H54 (cell line): ENCODE measurements at regions not wholly inside any gene's neighbourhood (a gene's known extent, or its start where the extent isn't known, plus 50 kb on each side); places are given as distances from the start of the nearest gene placed in this dataset.

Source experiments
- DNase-seq: peaks from one replicate; pipeline ENCODE4 v3.0.0; 2011; ENCODE audit warnings: low spot score, mixed read lengths; ENCODE audit not compliant: insufficient read length
- FAIRE-seq: peaks from 3 replicates; lab custom pipeline; 2011; peaks lifted over from hg19 to GRCh38; lab: Jason Lieb, UNC
- POLR2A ChIP-seq: IDR thresholded peaks from 2 replicates; pipeline ENCODE4 v1.6.1; 2011; ENCODE audit warnings: low read depth, mild to moderate bottlenecking, low read length

DNA sequence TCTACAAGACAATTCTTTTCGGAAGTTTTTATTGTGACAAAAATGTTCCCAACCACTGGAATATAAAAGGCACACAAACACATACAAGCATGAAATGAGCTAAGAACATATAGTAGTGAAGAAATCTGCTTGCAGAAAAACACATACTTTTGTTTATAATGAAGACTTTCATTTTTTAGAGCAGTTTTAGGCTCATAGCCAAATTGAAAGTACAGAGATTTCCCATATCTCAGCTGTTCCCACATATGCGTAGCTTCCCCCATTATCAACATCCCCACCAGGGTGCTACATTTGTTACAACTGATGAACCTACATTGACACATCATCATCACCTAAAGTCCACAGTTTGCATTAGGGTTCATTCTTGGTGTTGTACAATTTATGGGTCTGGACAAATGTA, 249.4 kb downstream of the KCTD12 start:
- no peak for FAIRE-seq
- no peak for TF ChIP-seq POLR2A
- DNase-seq: no peak

DNA sequence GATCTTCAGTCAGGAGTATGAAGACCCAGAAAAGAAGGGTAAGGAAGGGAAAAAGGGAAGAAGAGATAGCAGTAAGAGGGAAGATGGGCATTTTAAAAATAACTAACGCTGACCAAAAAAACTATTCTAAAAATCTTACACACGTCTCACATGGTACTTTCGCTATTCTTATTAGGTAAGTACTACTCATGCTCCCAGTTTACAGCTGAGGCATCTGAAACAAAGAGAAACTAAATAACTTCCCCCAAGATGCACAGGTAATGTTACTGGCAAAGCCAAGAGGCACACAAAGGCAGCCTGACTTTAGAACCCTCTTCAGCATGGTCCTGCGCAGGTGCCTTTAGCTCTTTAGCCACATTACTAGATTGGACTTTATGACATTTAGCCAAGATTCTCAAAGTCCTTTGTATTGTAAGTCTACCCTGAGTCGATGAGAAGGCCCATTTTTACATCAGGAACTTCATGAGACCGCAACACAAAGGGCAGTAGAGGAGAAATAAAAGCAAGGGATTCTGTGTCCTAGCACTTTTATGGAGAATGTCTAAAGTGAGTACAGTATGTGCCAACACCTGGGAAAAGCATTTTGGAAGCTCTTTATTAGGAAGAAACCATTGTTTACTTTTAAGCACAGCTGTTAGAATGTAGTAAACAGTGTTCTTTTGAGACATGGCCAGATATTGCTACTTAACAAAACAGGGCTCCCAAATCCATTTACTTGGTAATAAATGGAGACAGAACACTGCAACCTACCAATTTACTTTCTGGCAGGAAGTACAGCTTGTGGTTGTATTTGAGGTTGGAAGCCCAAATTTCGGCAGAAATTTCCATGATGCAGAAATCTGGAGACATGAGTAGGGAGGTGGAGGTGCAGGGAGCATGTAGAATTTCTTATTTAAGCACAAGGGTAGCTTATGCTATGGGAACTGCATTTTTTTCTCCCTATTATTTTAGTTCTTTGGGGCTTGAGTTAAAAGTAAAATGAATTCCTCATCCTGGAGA, 250.7 kb downstream of the KCTD12 start:
- FAIRE-seq (no peak), DNase-seq (no peak)
- TF ChIP-seq POLR2A: no peak

DNA sequence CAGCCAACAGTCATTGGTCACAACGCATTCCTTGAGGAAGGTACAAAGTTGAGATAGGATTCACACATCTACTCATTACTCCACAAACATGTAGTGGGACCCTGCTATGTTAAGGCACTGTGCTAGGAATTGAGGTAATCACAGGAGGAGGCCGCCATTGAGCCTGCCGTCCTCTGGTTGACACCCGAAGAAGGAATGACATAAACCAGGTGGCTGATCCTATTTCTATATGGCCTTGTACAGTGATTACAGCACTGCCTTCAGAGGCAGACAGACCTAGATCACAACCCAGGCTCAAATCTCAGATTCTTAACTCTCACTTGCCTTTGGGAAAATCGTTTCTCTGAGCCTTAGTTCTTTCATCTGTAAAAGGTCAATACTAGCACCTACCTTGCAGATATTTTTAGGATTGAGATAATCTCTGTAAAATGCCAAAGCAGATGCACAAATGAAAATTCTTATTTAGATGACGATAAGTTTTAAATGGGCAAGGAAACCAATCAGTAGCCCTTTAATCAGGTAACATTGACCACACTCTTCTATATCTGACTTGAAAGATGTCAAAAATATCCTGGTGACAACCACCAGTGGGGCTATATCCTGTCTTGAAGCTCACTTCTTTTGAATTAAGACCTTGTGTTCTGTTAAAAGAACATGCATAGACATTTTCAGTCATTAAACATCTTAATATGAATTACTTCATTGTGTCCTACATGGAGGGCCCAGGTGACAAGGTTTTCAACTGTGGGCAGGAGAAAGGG, 251.6 kb downstream of the KCTD12 start:
- no peak for DNase-seq
- no peak for TF ChIP-seq POLR2A
- no peak for FAIRE-seq

DNA sequence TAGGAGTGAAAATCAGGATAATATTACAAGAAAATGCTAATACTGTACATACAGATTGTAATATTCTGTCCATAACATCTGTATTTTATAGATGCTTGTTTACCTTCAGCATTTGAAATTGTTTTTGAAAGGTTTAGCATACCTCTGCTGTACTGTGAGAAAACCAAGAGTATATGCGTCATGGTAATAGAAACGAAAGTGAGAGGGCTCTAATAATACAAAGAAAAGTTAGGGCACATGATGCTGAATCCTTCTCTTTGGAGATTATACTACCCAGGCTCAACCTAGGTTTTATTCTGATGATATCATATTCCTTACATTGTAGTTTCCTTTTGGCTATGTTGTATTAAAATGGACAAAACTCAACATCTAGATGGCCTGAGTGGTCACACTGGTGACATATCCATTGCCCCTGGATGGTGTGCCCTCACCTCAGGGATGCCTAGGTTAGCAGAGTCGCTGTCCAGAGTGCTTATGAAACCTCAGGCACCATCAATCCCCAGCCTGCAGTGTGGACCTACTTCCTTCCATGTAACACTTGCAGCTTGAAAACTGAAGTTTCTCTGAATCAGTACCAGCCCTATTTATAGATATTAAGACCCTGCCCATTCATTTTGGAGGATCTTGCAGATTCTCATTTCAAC, 253.7 kb downstream of the KCTD12 start:
- TF ChIP-seq POLR2A: no peak
- no peak for DNase-seq
- no peak for FAIRE-seq

DNA sequence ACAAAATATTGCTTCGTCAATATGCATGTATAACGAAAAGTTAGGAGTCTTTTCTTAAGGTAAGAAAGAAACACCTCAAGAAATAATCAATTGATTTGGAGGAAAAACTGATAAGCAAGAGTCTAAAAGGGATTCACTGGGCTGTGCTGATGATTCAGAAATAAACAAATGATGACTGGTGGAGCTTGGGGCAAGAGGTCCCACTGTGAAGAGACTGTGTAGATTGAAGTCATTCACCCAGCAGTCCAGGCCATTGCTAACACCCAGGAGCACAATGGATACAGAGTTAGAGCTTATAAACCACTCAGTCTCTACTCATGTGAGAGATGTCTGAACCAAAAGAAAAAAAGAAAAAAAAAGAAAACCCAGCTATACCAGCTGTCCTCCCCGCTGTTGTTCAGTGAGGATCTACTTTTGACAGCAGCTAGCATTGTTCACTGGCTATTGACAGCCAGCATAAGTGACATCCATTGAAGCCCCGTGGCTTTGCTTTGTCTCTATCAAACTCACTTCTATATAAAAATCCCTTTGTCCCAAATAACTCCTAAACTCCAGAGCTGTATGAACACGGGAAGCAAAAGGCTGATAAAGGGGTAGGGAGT, 255.5 kb downstream of the KCTD12 start:
- FAIRE-seq: no peak
- TF ChIP-seq POLR2A: no peak

DNA sequence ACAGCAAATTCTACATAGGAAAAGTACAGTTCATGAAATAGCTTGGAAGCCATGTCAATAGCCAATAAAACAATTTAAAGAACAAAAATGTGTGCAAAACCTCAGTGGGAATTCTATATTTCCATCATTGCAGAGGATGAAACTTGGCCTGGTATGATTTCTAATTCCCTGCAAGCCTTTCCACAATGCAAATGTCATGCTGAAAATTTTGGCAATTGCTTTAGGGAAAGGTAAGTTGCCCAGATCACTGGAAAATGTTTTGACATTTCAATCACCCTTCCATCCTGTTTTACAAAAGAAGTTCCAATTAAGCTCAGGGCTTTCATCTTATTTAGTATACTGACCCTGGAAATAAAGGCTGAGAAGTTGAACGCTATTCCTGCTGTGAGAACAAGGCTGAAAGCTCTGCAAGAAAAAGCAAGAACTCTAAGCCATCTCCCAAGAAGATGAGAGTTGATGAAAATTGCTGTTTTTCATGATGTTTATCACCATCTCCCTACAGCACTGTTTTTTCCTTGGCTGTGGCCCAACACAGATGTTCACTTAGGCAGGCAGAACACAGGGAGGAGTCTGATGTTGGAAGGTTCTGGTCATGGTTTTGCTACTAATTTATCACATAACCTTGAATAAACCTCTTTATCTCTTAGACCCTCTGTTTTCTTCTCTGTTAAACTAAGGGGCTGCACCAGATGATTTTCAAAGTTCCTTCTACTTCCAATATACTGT, 263.7 kb downstream of the KCTD12 start:
- FAIRE-seq (no peak), DNase-seq (no peak)
- TF ChIP-seq POLR2A: no peak

More for the DNA sequence above, 255.5 kb downstream of the KCTD12 start:
- DNase-seq: no peak

DNA sequence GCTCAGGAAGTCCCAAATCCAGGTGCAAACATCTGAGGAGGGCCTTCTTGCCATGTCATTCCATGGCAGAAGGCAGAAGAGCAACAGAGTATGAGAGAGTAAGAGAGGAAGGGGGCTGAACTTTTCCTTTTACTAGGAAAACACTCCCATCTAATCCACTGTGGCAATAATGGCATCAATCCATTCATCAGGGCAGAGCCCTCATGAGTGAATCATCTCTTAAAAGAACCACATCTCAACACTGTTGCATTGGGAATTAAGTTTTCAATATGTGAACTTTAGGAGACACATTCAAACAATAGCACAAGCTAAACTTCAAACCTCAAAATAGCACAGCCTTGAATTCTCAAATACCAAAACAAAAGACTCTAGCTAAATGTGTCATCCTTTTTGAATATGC, 264.5 kb downstream of the KCTD12 start:
- no peak for TF ChIP-seq POLR2A
- FAIRE-seq: no peak
- DNase-seq: no peak

DNA sequence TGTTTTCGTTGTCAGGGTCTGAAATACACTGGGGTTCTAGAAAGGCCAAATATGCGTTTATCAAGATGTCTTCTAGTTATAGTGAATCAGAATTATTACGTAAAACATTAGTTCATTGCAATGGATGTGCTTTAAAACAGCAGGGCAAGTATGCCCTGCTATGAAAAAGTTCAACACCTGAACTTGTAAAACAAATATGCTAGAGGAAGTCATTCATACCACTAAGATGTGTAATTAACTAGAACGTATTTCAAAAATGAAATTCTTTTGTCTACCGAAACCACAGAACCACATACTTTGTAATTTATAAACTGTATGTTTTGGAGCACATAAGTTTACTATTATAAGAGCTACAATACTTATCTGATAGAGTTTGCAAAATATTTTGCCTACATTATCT, 266.2 kb downstream of the KCTD12 start:
- no peak for DNase-seq
- FAIRE-seq: no peak
- TF ChIP-seq POLR2A: no peak

DNA sequence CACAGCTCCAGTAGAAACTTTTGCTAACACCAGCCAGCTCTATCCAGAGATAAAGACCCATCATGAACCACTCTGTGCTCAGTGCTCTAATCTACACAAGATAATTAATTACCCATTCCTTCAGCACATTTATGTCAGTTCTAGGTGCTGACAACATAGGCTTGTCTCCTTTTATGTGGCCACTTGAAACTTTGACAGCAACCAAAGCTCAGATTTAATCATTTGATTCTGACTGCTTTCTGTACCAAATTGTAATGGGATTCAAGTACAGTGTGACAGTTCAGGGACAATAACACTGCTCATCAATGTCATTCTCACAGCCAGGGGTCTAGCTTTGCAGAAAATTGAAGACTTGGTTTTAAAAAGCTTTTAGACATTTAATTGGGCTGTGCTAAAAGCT, 266.6 kb downstream of the KCTD12 start:
- no peak for TF ChIP-seq POLR2A
- DNase-seq (no peak), FAIRE-seq (no peak)

DNA sequence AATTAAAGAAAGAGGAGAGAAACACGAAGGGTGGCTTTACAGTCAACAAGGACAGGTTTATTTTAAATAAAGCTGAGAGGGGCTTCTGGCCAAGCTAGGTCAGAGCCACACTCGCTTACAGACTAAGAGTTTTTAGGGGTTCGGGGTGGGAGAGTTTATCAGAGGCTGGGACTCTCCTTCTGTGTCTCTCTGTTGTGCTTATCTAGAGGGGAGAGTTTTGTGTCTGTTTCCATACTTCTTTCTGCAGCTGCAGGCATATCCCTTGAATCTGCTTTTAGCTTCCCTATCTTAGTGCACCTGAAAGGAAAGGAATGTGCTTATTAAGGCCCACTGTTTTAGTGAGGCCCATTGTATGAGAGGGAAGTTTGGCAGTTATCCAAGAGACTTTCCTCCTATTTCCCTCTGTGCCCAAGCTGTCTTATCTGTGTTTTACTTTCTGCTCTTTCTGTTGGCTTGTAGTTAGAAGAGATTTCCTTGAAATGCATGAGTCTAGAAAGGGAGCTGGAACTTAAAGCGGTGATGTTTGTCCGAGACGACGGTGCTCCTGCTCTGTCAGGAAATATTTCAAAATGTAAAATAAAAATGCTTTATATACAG, 275.3 kb downstream of the KCTD12 start:
- DNase-seq: no peak
- no peak for TF ChIP-seq POLR2A
- no peak for FAIRE-seq

DNA sequence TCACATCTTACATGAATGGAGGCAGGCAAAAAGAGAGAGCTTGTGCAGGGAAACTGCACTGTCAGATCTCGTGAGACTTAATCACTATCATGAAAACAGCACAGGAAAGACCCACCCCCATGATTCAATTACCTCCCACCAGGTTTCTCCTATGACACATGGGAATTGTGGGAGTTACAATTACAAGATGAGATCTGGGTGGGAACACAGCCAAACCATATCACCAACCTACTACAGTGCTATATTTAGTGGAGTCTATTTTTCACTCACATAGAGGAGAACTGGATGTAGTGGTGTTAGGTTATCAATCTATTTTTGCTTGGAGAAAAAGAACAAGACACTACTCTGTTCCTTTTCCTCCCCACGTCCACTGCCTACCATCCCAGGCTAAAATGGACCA, 276.6 kb downstream of the KCTD12 start:
- no peak for DNase-seq
- no peak for TF ChIP-seq POLR2A
- FAIRE-seq: no peak

DNA sequence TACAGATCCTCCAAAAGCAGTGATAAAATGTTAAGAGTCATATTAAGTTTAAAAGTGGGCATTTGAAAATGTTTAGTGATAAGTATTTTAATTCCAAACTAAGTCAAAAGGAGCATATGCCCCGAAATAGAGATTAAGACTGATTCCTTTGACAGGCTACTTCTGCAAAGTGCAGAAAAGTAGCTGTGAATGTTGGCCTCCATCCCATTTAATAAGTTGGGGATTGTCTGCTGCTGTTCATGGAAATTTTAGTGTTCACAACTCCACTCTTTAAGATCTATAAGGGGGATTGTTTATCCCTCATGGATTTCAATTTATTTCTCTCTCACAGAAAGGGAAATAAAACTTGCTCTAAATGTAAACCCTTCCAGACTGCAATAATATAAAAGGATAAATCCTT, 278.3 kb downstream of the KCTD12 start:
- DNase-seq: no peak
- FAIRE-seq: no peak
- TF ChIP-seq POLR2A: no peak

DNA sequence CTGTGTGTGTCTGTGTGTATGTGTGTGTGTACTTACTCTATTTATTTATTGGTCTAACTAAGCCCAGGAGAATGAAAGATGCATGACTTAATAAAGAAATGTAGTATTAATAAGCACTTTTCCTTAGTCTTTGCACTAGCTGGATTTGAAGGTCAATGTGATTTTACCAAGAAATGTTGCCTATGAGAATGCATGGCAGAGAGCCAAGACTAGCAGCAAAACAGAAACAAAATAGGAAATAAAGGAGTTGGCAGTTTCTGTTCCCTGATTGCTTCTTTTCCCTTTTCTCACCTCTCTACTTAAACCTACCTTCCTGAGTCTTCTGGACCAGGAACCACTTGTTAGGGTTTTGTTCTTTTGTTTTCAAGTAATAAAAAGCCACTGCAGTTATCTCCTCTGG, 286.1 kb downstream of the KCTD12 start:
- FAIRE-seq (no peak), DNase-seq (no peak)
- no peak for TF ChIP-seq POLR2A
